ENCODE measurements at regions not wholly inside any gene's neighbourhood (a gene's known extent, or its start where the extent isn't known, plus 50 kb on each side); places are given as distances from the start of the nearest gene placed in this dataset.

DNA sequence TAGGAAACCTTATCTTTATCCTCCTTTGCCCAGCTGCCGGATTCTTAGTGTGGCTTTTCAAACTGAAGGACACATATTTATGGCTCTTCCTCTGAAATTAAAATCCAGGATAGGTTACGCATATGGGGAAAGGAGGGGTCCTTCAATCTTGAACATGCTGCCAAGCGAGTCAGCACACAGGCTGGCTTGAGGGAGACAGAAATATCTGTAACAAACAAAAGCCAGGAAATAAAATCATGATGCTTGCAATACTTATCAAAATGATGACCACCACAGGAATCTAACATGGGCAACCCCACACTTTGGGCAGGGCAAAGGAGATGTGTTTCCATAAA lies 196.4 kb upstream of the LDB2 start:
- DNase-seq, result peak; percentile 40

DNA sequence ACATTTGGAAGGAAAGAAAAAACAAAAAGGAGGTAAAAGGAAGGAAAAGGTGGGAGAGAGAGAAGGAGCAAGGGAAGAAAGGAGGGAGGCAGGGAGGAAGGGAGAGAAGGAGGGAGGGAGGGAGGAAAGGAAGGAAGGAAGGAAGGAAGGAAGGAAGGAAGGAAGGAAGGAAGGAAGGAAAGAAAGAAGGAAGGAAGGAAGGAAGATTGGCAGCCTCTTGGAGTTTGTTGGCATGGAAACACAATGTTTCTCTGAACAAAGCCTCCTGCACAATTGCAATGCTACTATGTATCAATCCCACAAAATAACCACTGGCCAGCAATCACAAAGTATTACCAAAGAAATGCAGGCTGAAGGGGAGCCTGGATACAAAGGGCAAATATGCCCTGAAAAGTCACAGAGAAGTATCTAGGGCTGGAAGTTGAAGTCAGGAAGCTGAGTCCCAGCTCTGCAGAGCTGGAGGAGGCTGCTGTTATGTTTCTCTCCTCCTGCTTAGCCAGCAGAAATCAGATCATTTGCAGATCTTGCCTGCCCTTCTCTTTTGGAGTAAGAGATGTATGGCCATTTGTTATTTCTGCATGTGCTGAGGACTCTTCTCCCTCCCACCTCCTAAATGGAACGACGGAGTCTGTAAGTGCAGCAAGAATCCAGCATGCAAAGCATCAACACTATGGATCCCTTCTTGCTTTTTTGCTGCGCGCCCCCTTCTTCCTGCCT lies 195.9 kb upstream of the LDB2 start:
- no peak for DNase-seq

DNA sequence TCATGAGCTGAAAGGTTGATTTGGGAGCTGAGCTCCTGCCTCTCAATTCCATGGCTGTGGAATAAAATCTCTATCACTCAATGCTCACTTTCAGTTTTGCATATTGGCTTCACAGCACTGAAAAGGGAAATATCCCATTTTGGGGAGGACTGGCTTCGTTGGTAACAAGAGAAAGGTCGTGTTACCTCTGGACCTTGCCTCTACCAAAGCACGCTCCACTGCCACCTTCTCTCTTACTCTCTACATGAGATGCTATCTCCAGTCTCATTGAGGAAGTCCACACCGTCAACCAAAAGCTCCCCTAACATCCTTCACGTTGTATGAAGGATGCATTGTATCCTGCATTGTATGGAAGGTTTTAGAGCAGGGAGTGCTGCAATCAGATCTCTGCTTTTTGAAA lies 195.0 kb upstream of the LDB2 start:
- no peak for DNase-seq

DNA sequence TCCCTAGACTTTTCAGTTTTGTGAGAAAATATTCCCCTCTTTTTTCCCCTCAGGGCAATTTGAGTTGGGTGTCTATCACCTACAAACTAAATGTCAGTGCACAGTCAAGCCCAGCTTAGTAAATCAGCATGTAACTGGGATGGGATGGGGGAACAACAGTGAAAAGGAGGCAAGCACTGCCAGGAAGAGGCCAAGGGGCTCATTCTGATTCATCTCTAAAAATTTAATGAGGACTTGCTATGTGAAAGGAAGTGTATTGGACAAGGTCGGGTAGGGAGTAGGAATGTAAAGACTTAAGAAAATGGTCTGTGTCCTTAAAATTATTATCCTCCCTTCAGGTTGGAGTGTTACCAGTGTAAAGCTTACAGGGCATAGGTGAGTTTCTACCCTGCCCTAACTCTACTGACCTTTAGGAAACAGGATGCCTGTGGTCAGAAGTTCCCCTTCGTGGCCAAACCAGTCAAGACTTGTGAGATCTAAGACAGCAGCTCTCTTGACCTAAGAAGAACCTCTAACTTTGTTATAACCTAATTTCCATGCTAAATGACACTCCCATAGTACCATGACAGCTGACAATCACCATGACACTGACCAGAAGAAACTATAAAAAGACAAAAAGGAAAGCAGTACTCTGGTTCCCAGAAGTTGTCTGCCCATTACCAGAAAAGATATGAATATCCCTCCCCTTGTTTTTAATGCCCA lies 194.4 kb upstream of the LDB2 start:
- no peak for DNase-seq

DNA sequence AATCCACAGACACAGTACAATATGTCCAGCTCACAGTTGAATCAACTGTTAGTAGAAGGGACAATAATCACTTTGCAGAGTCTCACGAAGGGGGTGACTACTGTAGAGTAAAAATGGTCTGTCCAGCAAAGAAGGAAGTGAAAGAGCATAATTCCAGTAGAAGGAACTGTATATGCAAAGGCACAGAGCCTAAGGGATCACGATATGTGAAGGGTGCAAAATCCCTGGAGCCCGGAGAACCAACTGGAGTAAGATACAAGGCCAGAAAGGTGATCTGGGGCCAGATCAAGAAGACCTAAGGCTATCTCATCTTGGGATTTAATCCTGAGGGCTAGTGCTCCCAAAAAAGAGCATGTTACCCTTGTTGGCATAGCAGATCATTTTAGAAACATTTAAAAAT lies 192.7 kb upstream of the LDB2 start:
- DNase-seq, result no peak

DNA sequence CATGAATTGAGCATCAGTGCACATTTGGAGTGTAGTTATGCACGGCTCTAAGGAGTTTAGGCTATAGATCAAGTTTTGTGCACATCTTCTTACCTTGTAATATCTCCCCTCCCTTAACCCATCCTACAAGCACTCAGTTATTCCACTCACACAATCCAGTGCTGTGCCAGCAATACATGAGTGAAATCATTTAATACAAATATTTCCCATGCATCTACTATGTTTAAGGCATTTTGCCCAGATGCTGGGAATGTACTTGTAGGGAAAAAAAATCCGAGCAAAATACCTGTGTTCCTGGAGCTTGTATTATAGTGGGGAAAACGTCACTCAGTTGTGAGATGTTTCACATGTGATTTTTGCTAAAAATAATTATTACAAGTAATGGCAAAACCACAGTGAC lies 191.6 kb upstream of the LDB2 start:
- DNase-seq, result no peak

DNA sequence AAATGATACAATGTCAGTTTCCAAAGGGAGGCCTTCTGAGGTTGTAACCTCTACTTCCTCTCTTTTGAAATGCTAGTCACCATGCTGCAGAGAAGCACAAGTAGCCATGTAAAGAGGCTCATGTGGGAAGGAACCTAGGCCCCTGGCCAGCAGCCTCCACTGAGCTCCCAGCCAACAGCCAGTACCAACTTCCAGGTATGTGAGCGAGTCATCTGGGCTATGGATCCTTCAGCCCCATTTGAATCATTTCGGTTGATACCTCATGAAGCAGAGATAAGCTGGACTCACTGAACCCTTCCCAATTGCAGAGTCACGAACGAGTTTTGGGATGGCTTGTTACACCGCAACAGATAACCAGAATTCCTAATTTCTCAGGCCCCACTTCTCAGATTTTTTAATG lies 187.0 kb upstream of the LDB2 start:
- DNase-seq, result peak; percentile 61

DNA sequence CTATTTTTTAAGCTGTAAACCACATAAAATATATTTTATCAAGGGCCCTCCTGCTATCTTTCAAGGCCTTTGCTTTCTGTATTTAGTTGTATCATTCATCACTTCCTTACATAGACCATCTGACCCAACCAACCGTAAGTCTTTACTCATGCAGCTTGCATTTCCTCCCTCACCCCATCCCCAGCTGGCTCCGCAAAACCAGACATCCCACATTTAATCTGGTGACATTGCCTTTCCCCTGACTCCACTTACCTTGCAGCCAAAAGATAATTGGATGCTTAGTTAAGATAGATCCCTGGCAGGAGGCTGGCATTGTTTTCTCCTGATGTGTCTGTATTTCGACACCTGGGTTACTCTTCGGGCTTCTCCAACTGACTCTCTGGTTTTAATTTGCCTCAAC lies 183.7 kb upstream of the LDB2 start:
- DNase-seq, result peak; percentile 79

DNA sequence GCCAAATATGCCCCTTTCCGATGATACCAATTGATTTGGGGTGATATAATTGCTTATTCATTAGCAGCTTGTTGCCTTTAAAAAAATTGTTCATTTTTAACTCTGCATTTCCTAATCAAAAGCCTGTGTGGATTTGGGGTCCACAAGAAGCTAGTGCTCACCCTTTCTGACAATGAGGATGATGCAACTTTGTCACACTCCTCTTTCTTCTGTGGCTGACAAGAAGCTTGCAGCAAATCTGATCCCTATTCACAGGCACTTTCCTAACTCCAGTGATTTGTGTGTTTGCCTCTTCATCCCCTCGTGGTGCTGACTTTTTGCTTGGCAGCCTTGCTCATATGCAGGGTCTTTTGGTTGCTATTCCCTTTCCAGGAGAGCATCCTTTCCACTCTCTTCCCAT lies 182.7 kb upstream of the LDB2 start:
- no peak for DNase-seq

DNA sequence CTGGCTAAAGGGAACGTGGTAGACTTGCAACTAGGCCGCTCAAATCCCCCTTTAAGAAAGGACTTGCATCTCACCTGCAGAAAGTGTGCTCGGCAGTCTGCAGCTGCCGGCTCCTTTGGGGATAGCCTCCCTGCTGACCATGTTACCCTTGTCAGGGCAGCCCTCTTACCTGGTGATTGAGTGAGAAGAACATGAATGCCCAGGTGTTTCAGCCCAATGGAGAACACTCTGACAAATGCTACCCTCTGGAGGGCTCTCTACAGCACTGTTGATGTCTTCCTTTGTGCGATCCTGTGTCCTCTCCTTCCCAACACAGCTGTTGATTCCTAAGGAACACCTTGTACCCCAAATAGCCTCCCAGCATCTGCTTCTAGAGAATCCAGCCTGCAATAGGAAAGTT lies 178.7 kb upstream of the LDB2 start:
- DNase-seq, result no peak

DNA sequence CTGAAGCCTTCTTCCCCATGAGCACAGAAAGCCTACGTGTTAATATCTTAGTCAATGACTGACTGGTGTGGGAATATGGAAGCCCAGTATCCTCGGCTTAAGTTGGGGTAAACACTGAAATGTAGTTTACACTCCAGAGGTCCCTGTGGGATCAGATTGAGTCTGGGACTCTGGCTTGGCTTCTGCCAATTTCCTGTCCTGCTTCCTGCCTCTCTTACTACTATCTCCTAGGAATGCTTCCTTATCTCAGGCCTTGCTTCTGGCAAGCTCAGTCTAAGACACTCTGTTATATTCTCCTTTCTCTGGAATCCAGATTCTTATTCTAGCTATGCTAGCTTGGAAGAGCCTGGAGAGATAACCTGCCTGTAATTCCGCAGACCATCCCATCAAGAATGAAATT lies 174.0 kb upstream of the LDB2 start:
- DNase-seq, result peak; percentile 69

DNA sequence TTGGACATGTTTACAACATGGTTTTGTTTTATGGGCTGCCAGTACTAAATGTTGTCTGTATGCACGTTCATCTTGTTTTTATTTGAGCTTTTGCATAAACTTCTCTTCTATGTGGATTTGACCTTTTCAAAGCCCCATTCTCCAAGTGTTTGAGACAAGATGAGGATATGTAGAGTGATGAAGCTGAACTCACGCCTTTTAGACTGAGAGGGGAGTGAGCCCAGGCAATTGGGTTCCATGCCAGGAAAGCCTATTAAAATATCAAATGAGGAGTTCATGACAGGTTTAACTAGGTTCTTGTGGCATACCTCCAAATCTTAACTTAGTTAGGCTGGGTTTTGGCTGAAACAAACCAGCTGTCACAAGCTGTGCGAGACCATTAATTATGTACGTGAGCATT lies 170.4 kb upstream of the LDB2 start:
- DNase-seq, result no peak

DNA sequence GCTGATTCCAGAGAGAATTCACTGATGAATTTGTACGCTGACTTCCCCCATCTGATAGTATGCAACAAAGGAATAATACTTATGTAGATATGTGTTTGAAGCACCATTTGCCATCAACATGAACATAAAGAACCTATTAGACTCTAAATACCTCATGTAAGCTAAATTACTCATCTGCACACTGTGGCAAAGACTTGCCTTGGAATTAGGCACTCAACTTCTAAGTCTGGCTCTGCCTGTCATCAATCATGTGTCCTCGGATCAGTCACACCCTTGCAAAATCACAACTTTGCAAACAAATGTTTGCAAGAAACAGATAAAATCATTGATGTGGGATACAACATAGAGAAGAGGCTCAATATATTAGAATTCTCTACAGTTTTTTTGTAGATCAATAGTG lies 169.9 kb upstream of the LDB2 start:
- DNase-seq, result no peak

DNA sequence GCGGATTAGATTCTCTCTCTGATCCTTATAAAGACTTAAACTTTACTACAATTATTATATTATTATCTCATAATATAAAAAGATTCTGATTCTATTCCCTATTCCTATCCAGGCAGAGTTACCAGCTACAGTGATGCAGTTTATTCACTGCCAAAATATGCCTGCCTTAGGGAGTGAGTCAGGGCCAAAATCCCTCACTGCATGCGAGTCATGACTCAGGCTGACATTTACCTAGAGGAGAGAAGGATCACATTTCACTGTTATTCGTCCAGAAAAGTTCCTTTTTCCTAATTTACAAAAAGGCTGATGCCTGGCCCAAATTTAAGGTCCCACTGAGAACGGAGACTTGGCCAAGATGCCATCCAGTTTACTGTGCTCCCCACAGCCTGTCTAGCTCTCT lies 168.5 kb upstream of the LDB2 start:
- DNase-seq, result peak; percentile 82

DNA sequence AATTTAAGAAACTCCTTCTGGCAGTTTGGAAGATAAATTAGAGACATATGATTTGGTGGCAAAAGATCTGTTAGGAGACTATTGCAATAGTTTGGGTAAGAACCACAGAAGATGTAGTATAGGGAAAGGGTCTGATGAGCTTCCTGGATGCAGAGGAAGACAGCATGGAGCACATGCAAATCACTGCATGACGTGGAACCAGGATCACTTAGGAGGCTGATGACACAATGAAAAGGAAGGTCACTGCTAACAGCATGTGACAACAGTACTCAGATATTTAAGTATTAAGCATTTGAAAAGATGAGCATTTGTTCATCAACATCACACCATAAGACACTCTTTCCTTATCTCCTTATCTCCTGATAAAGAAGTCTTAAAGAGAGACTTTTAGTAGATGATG lies 167.8 kb upstream of the LDB2 start:
- no peak for DNase-seq

DNA sequence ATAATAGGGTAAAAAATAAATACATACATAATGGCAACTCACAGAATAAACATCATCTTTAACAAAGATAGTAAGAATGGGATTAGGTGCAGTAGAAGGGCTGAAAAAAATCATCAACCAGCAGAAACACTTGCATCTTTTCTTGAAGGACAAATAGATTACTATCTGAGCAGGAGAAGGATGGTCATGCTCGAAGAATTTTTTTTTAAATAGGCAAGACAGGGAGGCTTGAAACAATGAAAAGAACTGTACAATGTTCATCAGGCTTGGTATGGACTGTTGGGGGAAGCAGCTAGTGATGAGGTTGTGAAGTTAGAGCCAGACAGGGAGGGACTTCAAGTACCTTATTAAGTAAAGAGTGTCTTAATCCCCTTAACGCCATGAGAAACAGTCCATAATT lies 167.4 kb upstream of the LDB2 start:
- DNase-seq, result peak; percentile 17

DNA sequence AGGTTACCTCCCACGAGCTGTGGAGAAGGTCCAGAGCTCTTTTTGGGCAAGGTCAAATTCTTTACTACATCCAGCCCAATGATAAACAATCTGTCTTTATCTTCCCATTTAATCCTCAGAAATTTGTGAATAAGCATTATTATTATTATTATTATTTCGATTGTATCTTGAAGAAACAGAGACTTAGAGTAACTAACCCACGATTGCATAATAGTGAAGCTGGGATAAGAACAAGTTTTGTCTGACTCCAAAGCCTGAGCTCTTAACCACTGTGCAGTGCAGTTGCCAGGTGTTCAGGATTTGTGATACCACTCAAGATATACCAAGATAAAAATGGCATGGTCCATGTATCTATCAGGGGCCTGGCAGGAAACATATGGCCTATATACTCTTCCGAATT lies 166.5 kb upstream of the LDB2 start:
- no peak for DNase-seq

DNA sequence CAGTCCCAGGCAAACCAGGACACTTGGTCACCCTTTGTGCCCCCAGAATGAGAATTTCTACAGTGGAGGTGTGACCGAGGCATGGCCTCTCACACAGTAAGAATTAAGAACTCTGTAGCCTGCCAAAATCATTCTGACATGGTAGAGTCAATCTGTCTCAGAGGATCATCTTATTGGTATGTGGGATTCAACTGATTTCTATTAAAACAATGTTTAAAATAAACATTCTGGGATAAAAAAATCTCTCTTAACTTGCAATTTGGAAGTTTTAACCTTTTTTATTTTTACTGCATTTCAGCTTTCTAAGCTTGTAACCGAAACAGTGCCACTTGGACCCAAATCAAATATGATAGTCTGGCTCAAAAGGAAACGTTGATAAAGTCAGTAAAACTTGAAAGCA lies 165.4 kb upstream of the LDB2 start:
- peak; percentile 13 for DNase-seq

DNA sequence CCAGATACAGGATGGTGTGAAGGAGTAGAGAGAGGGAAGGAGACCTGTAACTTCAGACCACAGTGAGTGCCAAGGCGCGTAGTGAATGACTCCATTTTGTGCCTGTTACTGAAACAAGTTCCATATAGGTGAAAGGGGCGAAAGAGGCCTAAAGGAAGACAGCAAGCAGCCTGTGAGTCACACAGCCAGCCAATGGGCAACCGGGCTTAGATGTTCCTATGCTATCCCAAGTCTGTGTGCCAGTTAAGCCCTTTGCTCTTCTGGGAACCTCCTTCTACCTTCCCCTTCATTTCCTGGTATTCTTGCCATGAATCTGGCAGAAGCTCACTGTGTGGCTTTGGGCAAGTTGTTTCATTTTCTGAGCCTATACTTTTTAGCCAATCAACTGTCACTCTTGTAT lies 161.8 kb upstream of the LDB2 start:
- DNase-seq, result no peak

DNA sequence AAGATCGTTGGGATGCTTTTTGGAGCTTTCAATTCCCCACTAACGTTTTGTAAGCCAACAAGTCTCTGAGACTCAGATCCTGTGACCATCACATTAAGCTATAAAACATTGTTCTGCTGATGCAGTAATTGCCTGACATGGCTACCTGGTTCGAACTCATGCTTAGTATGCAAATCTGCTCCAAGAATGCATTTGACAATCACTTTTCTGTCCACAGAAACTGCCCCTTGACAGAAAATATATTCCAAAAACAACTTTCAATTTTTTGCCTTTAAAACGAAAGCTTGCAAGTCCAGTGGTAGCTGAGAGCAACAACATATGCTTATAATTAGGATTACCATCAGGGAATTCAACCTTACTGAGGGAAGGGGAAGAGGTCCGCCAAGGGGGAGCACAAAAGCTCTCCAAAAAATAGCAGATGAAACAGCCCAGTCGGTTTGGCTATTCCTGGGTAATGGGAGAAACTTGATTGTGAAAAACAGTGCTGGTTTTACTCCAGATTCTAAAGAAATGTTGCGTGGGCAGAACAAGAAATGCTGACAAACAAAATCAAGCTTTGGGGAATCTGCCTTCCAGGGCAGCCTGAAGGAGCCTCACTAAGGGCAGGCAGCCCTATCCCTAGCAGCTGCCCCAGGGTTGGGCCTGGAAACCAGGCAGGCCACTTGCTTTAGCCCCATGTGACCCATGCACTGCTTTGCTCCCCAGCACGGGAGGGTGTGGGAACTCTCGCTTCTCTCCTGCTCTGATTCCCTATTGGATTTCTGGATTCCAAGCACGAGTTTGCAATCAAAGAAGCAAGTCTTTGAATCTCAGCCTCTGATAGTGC lies 160.7 kb upstream of the LDB2 start:
- no peak for DNase-seq

DNA sequence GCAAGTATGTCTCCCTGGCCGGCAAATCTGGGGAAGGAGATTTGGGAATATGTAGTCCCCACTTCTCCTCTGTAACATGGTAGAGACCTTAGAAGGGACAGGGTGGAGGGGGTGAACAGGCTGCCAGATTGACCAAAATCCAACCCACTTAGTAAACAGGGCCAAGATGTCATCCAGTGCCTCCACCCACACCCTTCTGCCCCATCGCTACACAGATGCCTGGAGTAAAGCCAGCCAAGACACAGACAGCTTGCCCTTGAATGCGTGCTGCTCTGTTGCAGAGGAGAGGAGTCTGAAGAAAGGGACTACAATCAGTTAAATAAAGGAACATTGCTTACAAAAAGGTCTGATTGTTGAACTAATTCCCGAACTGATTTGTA lies 160.1 kb upstream of the LDB2 start:
- no peak for DNase-seq

DNA sequence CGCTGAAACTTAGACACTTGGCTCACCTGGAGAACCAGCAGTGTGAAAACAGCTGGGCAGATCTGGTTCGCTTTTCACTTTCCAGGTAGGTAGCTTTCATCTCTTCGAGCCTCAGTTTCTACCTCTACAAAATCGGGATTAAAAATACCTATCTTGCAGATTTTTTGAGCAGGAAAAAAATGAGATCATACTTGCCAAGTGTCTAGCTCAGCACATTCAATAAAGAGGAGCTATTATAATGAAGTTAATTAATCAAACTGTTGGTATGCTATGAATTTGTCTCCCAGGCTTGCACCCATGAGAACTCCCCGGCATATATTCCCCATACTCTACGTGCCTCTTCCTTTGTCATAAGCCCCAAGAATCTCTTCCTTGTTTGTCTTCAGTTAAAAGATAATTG lies 158.6 kb upstream of the LDB2 start:
- no peak for DNase-seq

DNA sequence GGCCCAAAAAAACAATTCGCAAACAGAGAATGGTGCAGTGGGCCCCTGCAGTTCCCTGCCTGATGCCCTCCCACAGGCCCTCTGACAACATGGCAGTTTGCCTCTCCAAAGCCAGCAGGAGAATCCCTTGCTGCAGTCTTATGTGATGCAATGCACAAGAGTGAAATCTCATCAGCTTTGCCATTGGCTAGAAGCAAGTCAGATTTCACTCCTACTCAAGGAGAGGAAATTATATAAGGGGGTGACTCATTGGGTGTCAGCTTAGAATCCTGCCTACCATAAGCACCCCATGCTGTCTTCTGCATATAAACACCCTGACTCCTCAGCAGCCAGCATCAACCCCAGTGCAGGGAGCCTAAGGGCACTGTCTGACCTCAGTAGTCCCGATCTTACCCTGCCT lies 157.3 kb upstream of the LDB2 start:
- DNase-seq, result peak; percentile 90

DNA sequence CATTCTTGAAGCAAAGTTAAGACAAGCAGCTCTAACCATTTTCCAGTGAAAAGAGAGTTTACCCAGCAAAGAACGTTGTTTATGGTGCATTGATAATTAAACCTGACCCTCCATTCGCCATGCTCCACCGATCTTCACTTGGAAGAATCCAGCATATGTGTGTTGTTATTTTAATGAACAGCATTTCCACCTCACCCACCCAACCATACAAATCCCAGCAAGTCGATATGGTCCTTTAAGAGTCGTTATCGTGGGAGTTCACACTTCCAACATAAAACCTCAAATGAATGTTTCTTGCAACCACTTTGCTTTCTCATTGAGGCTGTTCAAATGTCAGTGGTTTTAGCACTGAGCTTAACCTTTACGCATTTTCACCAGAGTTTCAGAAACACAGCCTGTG lies 147.4 kb upstream of the LDB2 start:
- DNase-seq, result no peak
